Neutrophil (primary cell): ENCODE measurements at regions not wholly inside any gene's neighbourhood (a gene's known extent, or its start where the extent isn't known, plus 50 kb on each side); places are given as distances from the start of the nearest gene placed in this dataset.

Experiments
- H3K27ac ChIP-seq: fragments of 200-600 bp; sonication (generic); 2 replicates; pipeline ENCODE4 v1.5.1; 2016; ENCODE audit warnings: mild to moderate bottlenecking, moderate library complexity
- H3K27me3 ChIP-seq: fragments of 200-600 bp; sonication (generic); 2 replicates; pipeline ENCODE4 v1.6.0; 2016; ENCODE audit warnings: mild to moderate bottlenecking
- H3K36me3 ChIP-seq: fragments of 200-600 bp; sonication (generic); 2 replicates; pipeline ENCODE4 v1.5.1; 2017
- H3K4me1 ChIP-seq, 2 experiments: fragments of 200-600 bp in 1 of 2; sonication (generic) in 1 of 2; 1 replicate in 1 of 2; 2 replicates in 1 of 2; pipeline versions ENCODE4 v1.5.1 to v1.6.1; 2013 to 2016; ENCODE audit warnings: low read depth in 1 of 2, low read length in 1 of 2, mild to moderate bottlenecking in 1 of 2, moderate library complexity in 1 of 2; ENCODE audit not compliant: control insufficient read depth in 1 of 2, insufficient read depth in 1 of 2
- H3K4me3 ChIP-seq, 2 experiments: fragments of 200-600 bp in 1 of 2; sonication (generic) in 1 of 2; 1 replicate in 1 of 2; 2 replicates in 1 of 2; pipeline ENCODE4 v1.5.1; 2013 to 2016; ENCODE audit warnings: low read depth in 1 of 2, low read length in 1 of 2, mild to moderate bottlenecking in 1 of 2, moderate library complexity in 1 of 2
- H3K9me3 ChIP-seq: fragments of 200-600 bp; sonication (generic); 2 replicates; pipeline ENCODE4 v1.5.1; 2016
- TF ChIP-seq, protein P1 (sequence below): fragments of 200-600 bp; sonication (generic); IDR thresholded peaks from 2 replicates; pipeline ENCODE4 v1.5.1; 2016; ENCODE audit warnings: antibody characterized with exemption

- TF ChIP-seq, protein P1, sequence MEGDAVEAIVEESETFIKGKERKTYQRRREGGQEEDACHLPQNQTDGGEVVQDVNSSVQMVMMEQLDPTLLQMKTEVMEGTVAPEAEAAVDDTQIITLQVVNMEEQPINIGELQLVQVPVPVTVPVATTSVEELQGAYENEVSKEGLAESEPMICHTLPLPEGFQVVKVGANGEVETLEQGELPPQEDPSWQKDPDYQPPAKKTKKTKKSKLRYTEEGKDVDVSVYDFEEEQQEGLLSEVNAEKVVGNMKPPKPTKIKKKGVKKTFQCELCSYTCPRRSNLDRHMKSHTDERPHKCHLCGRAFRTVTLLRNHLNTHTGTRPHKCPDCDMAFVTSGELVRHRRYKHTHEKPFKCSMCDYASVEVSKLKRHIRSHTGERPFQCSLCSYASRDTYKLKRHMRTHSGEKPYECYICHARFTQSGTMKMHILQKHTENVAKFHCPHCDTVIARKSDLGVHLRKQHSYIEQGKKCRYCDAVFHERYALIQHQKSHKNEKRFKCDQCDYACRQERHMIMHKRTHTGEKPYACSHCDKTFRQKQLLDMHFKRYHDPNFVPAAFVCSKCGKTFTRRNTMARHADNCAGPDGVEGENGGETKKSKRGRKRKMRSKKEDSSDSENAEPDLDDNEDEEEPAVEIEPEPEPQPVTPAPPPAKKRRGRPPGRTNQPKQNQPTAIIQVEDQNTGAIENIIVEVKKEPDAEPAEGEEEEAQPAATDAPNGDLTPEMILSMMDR: no peak
- no peaks in the 10 kb centered on the region for H3K27me3 ChIP-seq
- no peaks in the 10 kb centered on the region for H3K36me3 ChIP-seq
- H3K27ac ChIP-seq: no peak overlapping the region
- no peaks in the 10 kb centered on the region for H3K4me1 ChIP-seq
- H3K9me3 ChIP-seq: no peaks in the 10 kb centered on the region
- no peak overlapping the region for H3K4me3 ChIP-seq
These were observed 1478.1 kb downstream of the FSTL5 start for GRCh38 chr4:160685729-160686128.

- no peaks in the 10 kb centered on the region for H3K9me3 ChIP-seq
- no peak overlapping the region for H3K4me3 ChIP-seq
- no peaks in the 10 kb centered on the region for H3K36me3 ChIP-seq
- H3K27me3 ChIP-seq: no peaks in the 10 kb centered on the region
- H3K4me1 ChIP-seq: no peaks in the 10 kb centered on the region
- no peak overlapping the region for H3K27ac ChIP-seq
- TF ChIP-seq, protein P1: no peak
These were observed 1462.1 kb downstream of the FSTL5 start for GRCh38 chr4:160701671-160702070.

DNA sequence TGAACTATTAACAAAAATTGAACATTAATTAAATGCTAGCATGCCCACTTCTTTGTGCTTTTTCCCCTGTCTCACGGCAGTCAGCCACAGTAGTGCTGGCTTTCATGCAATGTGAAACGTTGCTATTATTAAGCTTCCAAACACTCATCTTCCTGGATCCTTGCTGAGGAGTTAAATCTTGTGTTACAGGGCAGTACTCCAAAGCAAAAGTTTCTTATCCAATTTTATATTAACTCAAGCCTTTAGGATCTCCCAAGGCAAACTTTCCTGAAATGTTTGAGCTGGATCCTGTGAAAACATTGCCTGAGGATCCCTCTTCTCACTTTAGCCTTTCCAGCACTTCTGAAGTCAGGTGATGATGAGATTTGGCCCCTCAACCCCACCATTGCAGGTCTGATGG is 1454.8 kb downstream of the FSTL5 start:
- TF ChIP-seq, protein P1: no peak
- H3K27ac ChIP-seq: no peak overlapping the region
- H3K4me3 ChIP-seq: no peak overlapping the region
- H3K4me1 ChIP-seq: no peaks in the 10 kb centered on the region
- H3K36me3 ChIP-seq: no peaks in the 10 kb centered on the region
- H3K9me3 ChIP-seq: no peaks in the 10 kb centered on the region
- no peaks in the 10 kb centered on the region for H3K27me3 ChIP-seq

DNA sequence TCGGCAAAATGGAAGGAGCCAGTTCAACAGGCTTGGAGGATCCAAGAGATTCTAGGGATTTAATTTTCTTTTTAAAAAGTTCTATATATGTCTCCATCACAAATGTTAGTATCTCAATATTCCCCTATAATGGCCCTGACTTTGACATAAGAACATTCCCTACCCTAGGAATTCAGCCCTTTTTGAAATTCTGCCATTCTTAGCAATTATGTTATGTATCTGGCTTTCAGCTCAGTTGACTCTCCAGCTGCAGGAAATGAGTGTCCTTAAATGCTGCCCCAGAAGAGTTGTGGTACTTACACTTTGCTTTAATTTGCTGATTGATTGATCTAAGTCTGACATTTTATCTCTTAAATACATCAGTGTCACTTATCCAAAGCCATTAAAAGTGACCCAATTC is 1454.3 kb downstream of the FSTL5 start:
- no peaks in the 10 kb centered on the region for H3K4me1 ChIP-seq
- TF ChIP-seq, protein P1: no peak
- H3K27me3 ChIP-seq: no peaks in the 10 kb centered on the region
- no peaks in the 10 kb centered on the region for H3K36me3 ChIP-seq
- no peaks in the 10 kb centered on the region for H3K9me3 ChIP-seq
- H3K4me3 ChIP-seq: no peak overlapping the region
- no peak overlapping the region for H3K27ac ChIP-seq

- H3K9me3 ChIP-seq: no peaks in the 10 kb centered on the region
- H3K27ac ChIP-seq: no peak overlapping the region
- H3K4me1 ChIP-seq: no peaks in the 10 kb centered on the region
- TF ChIP-seq, protein P1: no peak
- no peaks in the 10 kb centered on the region for H3K27me3 ChIP-seq
- no peaks in the 10 kb centered on the region for H3K36me3 ChIP-seq
- H3K4me3 ChIP-seq: no peak overlapping the region
These were observed 1447.2 kb downstream of the FSTL5 start for GRCh38 chr4:160716551-160716950.

DNA sequence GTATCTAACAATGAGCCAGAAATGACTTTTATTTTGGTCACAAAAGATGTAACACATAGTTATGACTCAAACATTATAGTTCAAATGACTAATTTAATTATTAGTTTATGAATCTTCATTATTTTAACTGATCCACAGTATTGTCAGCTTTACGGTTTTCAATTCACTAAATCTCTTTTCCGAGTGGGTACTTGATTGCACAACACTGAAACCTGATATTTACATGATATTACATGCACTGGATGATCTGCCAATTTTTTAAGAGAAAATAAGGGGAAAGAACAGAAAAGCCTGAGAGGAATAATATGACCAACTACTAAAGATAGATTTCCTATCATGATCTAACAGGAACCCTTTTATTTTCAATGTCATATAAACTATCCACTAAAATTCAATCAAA is 1446.0 kb downstream of the FSTL5 start:
- no peaks in the 10 kb centered on the region for H3K36me3 ChIP-seq
- TF ChIP-seq, protein P1: no peak
- H3K27ac ChIP-seq: no peak overlapping the region
- no peak overlapping the region for H3K4me3 ChIP-seq
- no peaks in the 10 kb centered on the region for H3K4me1 ChIP-seq
- no peaks in the 10 kb centered on the region for H3K9me3 ChIP-seq
- no peaks in the 10 kb centered on the region for H3K27me3 ChIP-seq
